Right lung (tissue), 2 donors: ENCODE measurements at regions not wholly inside any gene's neighbourhood (a gene's known extent, or its start where the extent isn't known, plus 50 kb on each side); places are given as distances from the start of the nearest gene placed in this dataset.

ENCODE experiments used
- DNase-seq, 2 donors: peaks; one replicate each; pipeline ENCODE4 v3.0.0-alpha.2; 2013

- no peak for DNase-seq
Observed at GRCh38 chr10:131425752-131426533, 114.4 kb upstream of the TCERG1L start.

GRCh38 chr10:131426534-131426898 lies 115.0 kb upstream of the TCERG1L start:
- DNase-seq: no peak

- DNase-seq: no peak
Observed at GRCh38 chr10:131427281-131427680, 115.8 kb upstream of the TCERG1L start.

GRCh38 chr10:131427901-131428300 lies 116.4 kb upstream of the TCERG1L start:
- no peak for DNase-seq

GRCh38 chr10:131429141-131429540 lies 117.6 kb upstream of the TCERG1L start:
- DNase-seq: no peak

- DNase-seq: no peak
Observed at GRCh38 chr10:131429942-131430341, 118.4 kb upstream of the TCERG1L start.

DNA sequence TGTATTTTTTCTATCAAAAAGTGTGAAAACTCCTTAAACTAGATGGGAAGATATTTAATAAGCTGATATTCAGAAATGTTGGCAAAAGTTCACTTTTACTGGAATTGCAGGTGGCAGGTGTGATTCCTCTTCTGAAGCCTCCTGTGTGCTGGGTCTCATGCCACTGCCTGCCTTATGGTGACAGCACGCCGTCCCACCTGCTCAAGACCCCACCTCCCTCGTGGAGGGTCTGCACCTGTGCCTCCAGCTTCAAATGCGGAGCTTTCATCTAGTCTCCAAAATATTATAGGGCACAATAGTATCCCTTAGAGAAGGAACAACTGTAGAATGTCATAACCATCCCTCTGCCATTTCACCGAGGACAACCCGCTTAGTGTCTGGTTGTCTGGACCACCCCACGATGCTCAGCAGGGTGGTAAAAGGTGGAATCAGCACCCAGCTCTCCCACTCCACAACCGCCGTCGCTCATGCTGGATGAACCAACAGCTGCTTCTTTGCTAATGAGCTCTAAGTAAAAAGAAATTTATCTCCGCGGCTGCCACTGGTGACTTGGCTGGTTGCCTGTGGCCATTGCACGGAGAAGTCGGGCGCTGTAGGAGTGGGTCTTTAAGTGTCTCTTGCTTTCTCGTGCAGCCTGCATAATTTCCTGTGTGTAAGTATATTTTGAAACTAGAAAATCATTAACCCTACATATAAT lies 119.3 kb upstream of the TCERG1L start:
- DNase-seq: no peak

DNA sequence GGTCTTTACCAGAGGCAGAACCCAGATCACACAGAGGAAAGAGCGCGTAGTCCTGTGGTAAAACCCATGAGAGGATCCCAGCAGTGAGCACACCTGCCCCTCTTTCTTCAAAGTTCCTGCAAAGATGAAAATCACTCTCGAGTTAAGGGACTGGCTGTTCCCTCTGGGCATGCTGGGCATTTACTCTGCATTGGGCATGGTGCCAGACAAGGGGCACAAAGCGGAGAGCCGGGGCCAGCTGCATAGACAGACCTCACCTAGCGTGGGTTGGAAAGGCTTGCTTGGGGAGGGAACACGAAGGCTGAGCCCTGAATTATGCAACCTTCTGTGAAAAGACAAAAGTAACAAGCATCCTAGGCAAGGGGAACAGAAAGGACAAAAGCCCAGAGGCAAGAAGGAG lies 120.0 kb upstream of the TCERG1L start:
- DNase-seq: no peak

DNA sequence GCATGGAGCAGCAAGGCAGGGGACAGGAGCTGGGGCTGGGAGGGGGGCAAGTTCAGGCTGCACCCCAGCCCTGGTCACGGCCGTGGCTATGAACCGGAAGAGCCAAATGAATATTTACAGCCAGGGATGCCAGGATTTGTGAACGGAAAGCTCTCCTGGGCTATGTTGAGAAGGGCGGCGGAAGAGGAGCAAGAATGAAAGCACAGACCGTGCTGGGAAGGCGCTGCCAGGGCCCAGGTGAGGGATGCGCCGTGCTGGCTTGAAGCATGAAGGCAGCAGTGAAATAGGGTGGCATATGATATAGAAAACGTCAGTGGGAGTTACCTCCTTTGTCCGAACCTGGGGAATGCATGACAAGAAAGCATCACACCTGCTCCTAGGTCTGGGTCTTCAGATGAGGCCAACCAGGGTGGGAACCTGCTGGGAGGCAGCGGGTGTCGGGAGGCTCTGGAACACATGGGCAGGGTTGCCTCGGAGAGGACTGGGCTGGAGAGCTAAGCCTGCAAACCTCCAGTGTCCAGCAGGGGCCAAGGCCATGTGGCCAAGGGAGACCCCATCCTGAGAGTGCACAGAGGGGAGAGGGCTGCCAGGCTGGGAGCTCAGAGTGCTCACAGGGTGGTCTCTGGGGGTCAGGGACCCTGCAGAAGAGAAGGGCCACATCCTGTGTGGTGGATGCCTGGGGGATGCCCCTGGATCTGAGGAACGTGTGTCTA lies 120.6 kb upstream of the TCERG1L start:
- no peak for DNase-seq

DNA sequence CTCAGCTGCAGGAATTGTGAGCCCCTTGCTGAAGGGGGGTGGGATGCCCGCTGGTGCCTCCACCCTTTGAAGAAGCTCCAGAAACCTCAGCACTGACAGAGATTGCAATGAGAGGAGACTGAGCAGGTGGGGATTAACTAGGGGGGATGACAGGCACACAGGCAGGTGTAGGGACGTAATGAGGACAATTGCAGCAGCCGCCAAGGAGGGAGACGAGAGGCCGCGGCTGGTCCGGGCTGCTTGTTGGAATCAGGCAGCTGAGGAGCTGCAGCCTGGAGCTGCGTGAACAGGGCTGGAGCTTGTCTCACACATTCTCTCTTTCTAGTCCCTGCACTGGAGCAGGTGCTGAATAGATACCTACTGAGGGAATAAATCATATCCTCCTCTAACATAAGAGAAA lies 122.0 kb upstream of the TCERG1L start:
- DNase-seq: no peak

GRCh38 chr10:131435232-131435631 lies 123.7 kb upstream of the TCERG1L start:
- DNase-seq: no peak

DNA sequence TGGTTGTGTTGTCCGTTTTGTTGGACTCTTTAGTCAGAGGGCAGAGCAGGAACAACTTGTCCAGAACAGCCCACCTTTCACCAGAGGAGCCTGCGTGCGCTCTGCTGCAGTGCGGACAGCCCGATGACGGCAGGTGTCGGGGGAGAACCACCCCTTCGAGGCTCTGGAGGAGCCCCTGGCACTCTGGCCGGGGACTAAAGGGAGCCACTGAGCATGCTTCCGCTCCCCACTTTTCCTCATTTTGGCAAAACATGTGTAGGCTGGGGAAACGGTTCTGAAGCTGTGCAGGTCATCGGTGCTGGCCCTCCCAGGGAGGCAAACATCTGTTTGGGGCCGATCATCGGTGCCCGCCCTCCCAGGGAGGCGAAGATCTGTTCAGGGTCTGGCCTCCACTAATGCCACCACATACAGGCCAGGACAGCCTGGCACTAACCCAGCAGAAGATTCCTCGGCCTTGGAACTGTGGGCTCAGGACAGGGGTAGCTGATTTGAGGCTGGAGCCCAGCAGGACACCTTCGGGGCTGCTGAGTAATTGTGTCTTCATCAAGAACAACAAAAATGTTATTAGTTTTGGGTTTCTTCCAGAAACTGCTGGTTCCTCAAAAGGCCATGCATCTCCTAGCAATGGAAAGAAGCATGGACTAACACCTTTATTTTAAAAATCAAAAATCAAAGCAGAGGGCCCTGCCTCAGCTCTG lies 124.4 kb upstream of the TCERG1L start:
- DNase-seq: no peak

GRCh38 chr10:131436458-131436857 lies 124.9 kb upstream of the TCERG1L start:
- DNase-seq: no peak

DNA sequence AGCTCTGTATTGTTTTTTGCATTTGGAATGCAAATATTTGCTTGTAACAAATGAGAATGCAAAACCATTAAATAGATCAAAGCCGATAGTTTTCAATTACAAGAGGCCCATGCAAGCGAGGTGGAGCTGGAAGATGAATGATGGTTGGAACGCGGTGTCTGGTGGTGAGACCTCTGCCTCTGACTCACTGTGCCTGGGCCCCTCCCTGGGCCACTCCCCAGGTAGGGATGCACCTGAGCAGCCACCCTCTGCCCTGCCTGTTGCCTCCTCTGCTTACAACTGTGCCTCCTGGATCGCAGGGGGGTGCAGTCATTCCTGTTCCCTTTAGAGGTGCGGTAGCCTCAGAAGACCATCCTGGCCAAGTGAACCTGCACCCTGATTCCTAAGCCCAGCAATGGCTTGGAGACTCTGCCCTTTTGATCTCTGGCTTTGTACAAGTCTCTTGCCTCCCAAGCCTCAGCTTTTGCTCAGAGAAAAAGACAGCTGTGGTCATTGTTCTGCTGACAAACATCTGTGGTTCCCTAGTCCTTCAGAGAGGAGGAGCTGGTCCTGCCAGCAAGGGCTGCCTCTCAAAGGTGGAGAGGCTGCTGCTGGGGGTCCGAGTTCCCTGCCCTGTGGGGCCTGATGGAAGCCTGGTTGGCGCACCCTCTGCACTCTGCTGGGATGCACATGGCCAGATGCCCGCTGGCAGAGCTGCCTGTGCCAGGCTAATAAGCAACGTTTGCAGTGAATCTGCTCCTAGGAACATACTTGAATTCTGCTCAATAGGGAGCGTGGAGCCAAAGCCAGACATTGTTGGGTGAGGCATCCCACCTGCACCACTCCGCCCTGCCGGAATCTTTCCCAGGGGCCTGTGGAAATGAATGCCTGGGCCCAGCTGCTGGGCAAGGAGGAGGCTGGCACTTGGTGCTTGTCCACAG lies 126.3 kb upstream of the TCERG1L start:
- no peak for DNase-seq

- no peak for DNase-seq
Observed at GRCh38 chr10:131438665-131439064, 127.1 kb upstream of the TCERG1L start.

- DNase-seq: no peak
Observed at GRCh38 chr10:131439705-131440104, 128.2 kb upstream of the TCERG1L start.

- DNase-seq: no peak
Observed at GRCh38 chr10:131440405-131441360, 129.2 kb upstream of the TCERG1L start.

- DNase-seq: no peak
Observed at GRCh38 chr10:131442271-131442670, 130.8 kb upstream of the TCERG1L start.

DNA sequence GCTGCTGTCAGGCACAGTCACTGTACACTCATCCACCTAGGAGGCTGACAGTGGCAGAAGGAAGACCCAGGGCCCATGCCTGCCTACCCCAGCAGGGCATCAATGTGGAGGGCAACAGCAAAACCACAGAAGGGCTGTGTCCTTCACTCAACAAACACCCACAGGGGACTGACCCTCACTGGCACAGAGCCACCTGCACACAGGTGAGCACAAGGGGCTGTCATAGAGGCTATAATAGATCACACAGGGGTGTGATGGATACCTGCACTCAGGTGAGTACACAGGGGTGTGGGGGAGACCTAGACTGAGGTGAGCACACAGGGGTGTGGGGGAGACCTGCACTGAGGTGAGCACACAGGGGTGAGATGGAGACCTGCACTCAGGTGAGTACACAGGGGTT lies 132.8 kb upstream of the TCERG1L start:
- DNase-seq: no peak
